HepG2 (cell line): ENCODE measurements at regions not wholly inside any gene's neighbourhood (a gene's known extent, or its start where the extent isn't known, plus 50 kb on each side); places are given as distances from the start of the nearest gene placed in this dataset.

ENCODE experiments used
- ATAC-seq: fragments of 200-7000 bp; cut with Tn5 transposase; 3 replicates; pipeline ENCODE4 v1.9.1; 2020; ENCODE audit warnings: mild to moderate bottlenecking, moderate library complexity
- BruUV-seq: library from RNA; stranded (reverse); fragments of 400-500 nt; replicated peaks from 2 replicates; lab custom pipeline; 2021; lab: Mats Ljungman, UMichigan
- CTCF ChIA-PET: fragments of 300-600 bp; formaldehyde crosslinking; extraction: SDS; loops from one replicate; lab custom pipeline; 2021; ENCODE audit warnings: low total read pairs, inconsistent platforms, low intra/inter-chr PET ratio; lab: Yijun Ruan, JAX
- POLR2A ChIA-PET: fragments of 350-600 bp; sonication (Branson Sonifier 250); formaldehyde crosslinking; loops from one replicate; lab custom pipeline; 2020; ENCODE audit warnings: antibody characterized with exemption, inconsistent platforms; lab: Yijun Ruan, JAX
- DNase-seq: peaks from one replicate; pipeline ENCODE4 v3.0.0-alpha.2; 2015; ENCODE audit warnings: low spot score
- FAIRE-seq: peaks from 3 replicates; lab custom pipeline; 2011; peaks lifted over from hg19 to GRCh38; lab: Jason Lieb, UNC
- H2AFZ ChIP-seq: one replicate; pipeline ENCODE4 v1.6.1; 2011; ENCODE audit warnings: low read length, inconsistent platforms
- H3K27ac ChIP-seq: fragments of 300-600 bp; 3 replicates; pipeline ENCODE4 v1.8.0; 2011; ENCODE audit warnings: mixed run types, mild to moderate bottlenecking, mixed read lengths, low read length, inconsistent platforms; ENCODE audit not compliant: insufficient read depth; ENCODE audit errors: extremely low read length
- H3K27me3 ChIP-seq, 2 experiments: fragments of 200-600 bp in 1 of 2; 2 replicates in 1 of 2; 3 replicates in 1 of 2; pipeline versions ENCODE4 v1.6.0 to v1.8.0; 2011; ENCODE audit warnings: low read length in 2 of 2, mild to moderate bottlenecking in 2 of 2, moderate library complexity in 2 of 2, inconsistent platforms in 1 of 2; ENCODE audit not compliant: insufficient read depth in 2 of 2, control insufficient read depth in 1 of 2
- H3K36me3 ChIP-seq, 2 experiments: fragments of 200-600 bp in 1 of 2; replicated peaks in 1 of 2; 2 replicates in 1 of 2; 3 replicates in 1 of 2; pipeline versions ENCODE4 v1.5.1 to v1.8.0; 2011; ENCODE audit warnings: low read length in 2 of 2, inconsistent platforms in 1 of 2; ENCODE audit not compliant: insufficient read depth in 2 of 2, control insufficient read depth in 1 of 2
- H3K4me1 ChIP-seq: 2 replicates; pipeline ENCODE4 v1.5.1; 2012; ENCODE audit warnings: low read length, inconsistent platforms; ENCODE audit not compliant: insufficient read depth
- H3K4me2 ChIP-seq: 2 replicates; pipeline ENCODE4 v1.6.0; 2011; ENCODE audit warnings: low read depth, low read length, inconsistent platforms
- H3K4me3 ChIP-seq, 3 experiments: fragments of 200-600 bp in 1 of 3; sonication (generic), shearing (Covaris generic) in 1 of 3; replicated peaks in 1 of 3; 2 replicates each; pipeline ENCODE4 v1.5.1; 2011 to 2016; ENCODE audit warnings: low read length in 3 of 3, inconsistent platforms in 2 of 3, low read depth in 2 of 3, mild to moderate bottlenecking in 2 of 3, control low read depth in 1 of 3, mixed read lengths in 1 of 3; ENCODE audit not compliant: insufficient read depth in 1 of 3
- H3K79me2 ChIP-seq: one replicate; pipeline ENCODE4 v1.6.1; 2011; ENCODE audit warnings: low read length, inconsistent platforms; ENCODE audit not compliant: insufficient read depth
- H3K9ac ChIP-seq: 2 replicates; pipeline ENCODE4 v1.6.0; 2011; ENCODE audit warnings: mild to moderate bottlenecking, low read depth, low read length, inconsistent platforms; ENCODE audit not compliant: insufficient read depth
- H3K9me3 ChIP-seq: 2 replicates; pipeline ENCODE4 v1.5.1; 2012; ENCODE audit warnings: mild to moderate bottlenecking, low read length
- H4K20me1 ChIP-seq: 2 replicates; pipeline ENCODE4 v1.6.0; 2011; ENCODE audit warnings: inconsistent platforms, mild to moderate bottlenecking, low read length, moderate library complexity; ENCODE audit not compliant: insufficient read depth
- DPF2 ChIP-seq: sonication (generic); formaldehyde crosslinking; IDR thresholded peaks from 2 replicates; pipeline ENCODE4 v1.4.0; 2020; ENCODE audit warnings: mild to moderate bottlenecking, low read depth, missing genetic modification reagents, borderline replicate concordance
- MTF2 ChIP-seq: sonication (generic); formaldehyde crosslinking; IDR thresholded peaks from 2 replicates; pipeline ENCODE4 v1.5.0; 2020; ENCODE audit warnings: missing genetic modification reagents, borderline replicate concordance
- RAD21 ChIP-seq: fragments of 450-650 bp; formaldehyde crosslinking; IDR thresholded peaks from 2 replicates; pipeline ENCODE4 v1.5.0; 2020; ENCODE audit warnings: mild to moderate bottlenecking
- SIX1 ChIP-seq: sonication (generic); formaldehyde crosslinking; IDR thresholded peaks from 2 replicates; pipeline ENCODE4 v1.4.0; 2020; ENCODE audit warnings: missing genetic modification reagents, borderline replicate concordance
- SIX4 ChIP-seq: sonication (generic); formaldehyde crosslinking; IDR thresholded peaks from 2 replicates; pipeline ENCODE4 v1.4.0; 2020; ENCODE audit warnings: missing genetic modification reagents
- ZFP1 ChIP-seq: IDR thresholded peaks from 2 replicates; pipeline ENCODE4 v1.6.1; 2016
- ZNF292 ChIP-seq: sonication (generic); formaldehyde crosslinking; IDR thresholded peaks from 2 replicates; pipeline ENCODE4 v1.8.1; 2022; ENCODE audit warnings: mild to moderate bottlenecking, low read depth, missing genetic modification reagents, borderline replicate concordance
- ZNF784 ChIP-seq: sonication (generic); formaldehyde crosslinking; IDR thresholded peaks from 2 replicates; pipeline ENCODE4 v1.5.1; 2020; ENCODE audit warnings: missing genetic modification reagents, mild to moderate bottlenecking, borderline replicate concordance
- ZSCAN21 ChIP-seq: sonication (generic); formaldehyde crosslinking; IDR thresholded peaks from 2 replicates; pipeline ENCODE4 v1.8.0; 2022; ENCODE audit warnings: mild to moderate bottlenecking, missing genetic modification reagents, moderate library complexity, borderline replicate concordance
- whole genome bisulfite sequencing: methylation state at CpG from one replicate; pipeline ENCODE4 v1.1.6; 2017; ENCODE audit warnings: low lambda C conversion rate; 5-methylcytosine and 5-hydroxymethylcytosine counted together
- in situ Hi-C: cut with HindIII; loops from 2 replicates; pipeline ENCODE4 v1.10.0; 2017; ENCODE audit warnings: low pct_unique_long_range_greater_than_20kb; ENCODE audit not compliant: extremely low pct_ligation_motif_present
- intact Hi-C: fragments of 100-400 bp; cut with micrococcal nuclease; formaldehyde crosslinking; loops from one replicate; pipeline ENCODE4 v1.10.0; 2022; ENCODE audit not compliant: unreplicated experiment
- TF ChIP-seq, protein P1 (sequence below): sonication (generic); formaldehyde crosslinking; IDR thresholded peaks from 2 replicates; pipeline ENCODE4 v1.8.0; 2022; ENCODE audit warnings: mild to moderate bottlenecking, missing genetic modification reagents, moderate library complexity

- Histone ChIP-seq H3K27ac (no peak overlapping the region), H3K4me1 (no peaks in the 10 kb centered on the region), H3K4me2 (no peak overlapping the region), H2AFZ (no peak overlapping the region), H3K4me3 (no peak overlapping the region), H3K79me2 (no peaks in the 10 kb centered on the region), H3K27me3 (0 out of 5 replicates have a peak, but pooled peaks cover 0 to 3% of the 10 kb centered on the region in 2 experiments), H3K36me3 (no peaks in the 10 kb centered on the region), H3K9me3 (no peaks in the 10 kb centered on the region), H3K9ac (no peak overlapping the region), H4K20me1 (no peaks in the 10 kb centered on the region)
- no peak for ATAC-seq
- no peak for DNase-seq
- no peak for FAIRE-seq
- TF ChIP-seq SIX1 (no peak), ZNF784 (CRISPR knock-in tag) (no peak)
- intact Hi-C loops (no loop called here), in situ Hi-C loops (no loop called here)
- POLR2A ChIA-PET = no interaction called here
- BruUV-seq = no TSS peak
- WGBS = 20% methylated on average over 4 of the region's 4 CpGs
- CTCF ChIA-PET = no interaction called here
Measured at GRCh38 chr16:9525037-9525436, 433.6 kb downstream of the HAPSTR1 start.

DNA sequence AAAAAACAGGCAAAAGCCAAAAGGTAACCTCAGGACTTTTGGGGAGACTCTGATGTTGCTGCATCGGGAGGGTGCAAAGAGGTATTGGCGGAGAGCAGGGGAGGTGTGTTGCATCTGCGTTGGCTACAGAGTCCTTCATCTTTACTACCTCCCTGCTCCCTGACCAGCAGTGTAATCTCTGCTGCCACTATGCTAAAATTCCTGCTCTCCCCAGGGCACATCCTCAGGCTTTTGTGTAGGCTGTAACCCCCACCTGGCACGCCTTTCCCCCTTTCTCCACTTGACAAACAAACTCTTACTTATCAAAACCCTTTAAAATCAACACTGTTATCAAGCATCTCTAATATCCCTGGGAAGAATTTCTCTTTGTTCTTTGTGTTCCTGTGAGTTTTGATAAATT lies 435.3 kb downstream of the HAPSTR1 start:
- FAIRE-seq (no peak), ATAC-seq (no peak), DNase-seq (no peak)
- no TSS peak for BruUV-seq
- Histone ChIP-seq H3K4me1 (no peaks in the 10 kb centered on the region), H3K9ac (no peak overlapping the region), H3K4me2 (no peak overlapping the region), H3K36me3 (no peaks in the 10 kb centered on the region), H3K27ac (no peak overlapping the region), H3K79me2 (no peaks in the 10 kb centered on the region), H2AFZ (no peak overlapping the region), H3K4me3 (no peak overlapping the region), H3K27me3 (0 out of 5 replicates have a peak, but pooled peaks cover 0 to 3% of the 10 kb centered on the region in 2 experiments), H4K20me1 (no peaks in the 10 kb centered on the region), H3K9me3 (no peaks in the 10 kb centered on the region)
- in situ Hi-C loops = no loop called here
- intact Hi-C loops = no loop called here
- TF ChIP-seq DPF2 (CRISPR knock-in tag) (no peak), ZNF292 (CRISPR knock-in tag) (no peak), ZSCAN21 (CRISPR knock-in tag) (no peak), ZFP1 (no peak), RAD21 (CRISPR knock-in tag) (no peak), SIX4 (no peak), MTF2 (CRISPR knock-in tag) (no peak)
- TF ChIP-seq, protein P1, sequence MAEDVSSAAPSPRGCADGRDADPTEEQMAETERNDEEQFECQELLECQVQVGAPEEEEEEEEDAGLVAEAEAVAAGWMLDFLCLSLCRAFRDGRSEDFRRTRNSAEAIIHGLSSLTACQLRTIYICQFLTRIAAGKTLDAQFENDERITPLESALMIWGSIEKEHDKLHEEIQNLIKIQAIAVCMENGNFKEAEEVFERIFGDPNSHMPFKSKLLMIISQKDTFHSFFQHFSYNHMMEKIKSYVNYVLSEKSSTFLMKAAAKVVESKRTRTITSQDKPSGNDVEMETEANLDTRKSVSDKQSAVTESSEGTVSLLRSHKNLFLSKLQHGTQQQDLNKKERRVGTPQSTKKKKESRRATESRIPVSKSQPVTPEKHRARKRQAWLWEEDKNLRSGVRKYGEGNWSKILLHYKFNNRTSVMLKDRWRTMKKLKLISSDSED (CRISPR knock-in tag) = no peak
- POLR2A ChIA-PET = no interaction called here
- CTCF ChIA-PET = no interaction called here
- 11% methylated on average over 4 of the region's 4 CpGs for WGBS
